Gastroesophageal sphincter (tissue), 3 donors: ENCODE measurements at regions not wholly inside any gene's neighbourhood (a gene's known extent, or its start where the extent isn't known, plus 50 kb on each side); places are given as distances from the start of the nearest gene placed in this dataset.

Source experiments
- EP300 ChIP-seq: sonication (generic); formaldehyde crosslinking; IDR thresholded peaks from one replicate; pipeline ENCODE4 v1.6.1; 2017; ENCODE audit warnings: antibody characterized with exemption, mild to moderate bottlenecking
- POLR2A ChIP-seq, 2 donors: fragments of 450-650 bp; IDR thresholded peaks; one replicate each; pipeline ENCODE4 v1.6.1; 2017; ENCODE audit warnings: antibody characterized with exemption in 2 of 2, mild to moderate bottlenecking in 2 of 2, moderate library complexity in 1 of 2
- POLR2AphosphoS5 ChIP-seq: sonication (generic); formaldehyde crosslinking; IDR thresholded peaks from one replicate; pipeline ENCODE4 v1.6.1; 2017; ENCODE audit warnings: antibody characterized with exemption
- TF ChIP-seq, protein P1 (sequence below), 4 experiments: fragments of 200-600 bp in 2 of 4; fragments of 450-650 bp in 2 of 4; sonication (generic) in 1 of 4; IDR thresholded peaks; one replicate each; pipeline ENCODE4 v1.5.1; 2017 to 2019; ENCODE audit warnings: antibody characterized with exemption in 4 of 4, mild to moderate bottlenecking in 2 of 4, moderate library complexity in 2 of 4

DNA sequence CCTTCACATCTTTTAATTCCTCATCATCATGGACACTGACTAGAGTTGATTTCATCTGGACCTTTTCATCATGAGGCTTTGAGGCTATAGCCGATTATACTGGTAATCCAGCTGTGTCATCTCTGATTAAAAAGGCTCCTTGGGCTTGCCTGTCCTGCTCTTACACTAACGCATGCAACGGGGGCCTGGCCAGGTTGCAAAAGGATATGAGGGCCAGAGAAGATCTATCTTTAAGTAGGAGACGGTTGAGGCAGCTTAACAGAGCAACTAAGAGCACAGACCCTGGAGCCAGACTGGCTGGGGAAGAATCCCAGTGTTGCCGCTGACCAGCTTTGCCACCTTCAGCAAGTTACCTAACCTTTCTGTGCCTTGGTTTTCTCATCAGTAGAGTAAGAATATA lies 211.5 kb downstream of the PTEN start:
- TF ChIP-seq POLR2AphosphoS5 (no peak), POLR2A (IDR thresholded peaks at IDR 0.05) (no peak), EP300 (no peak)
- TF ChIP-seq, protein P1, sequence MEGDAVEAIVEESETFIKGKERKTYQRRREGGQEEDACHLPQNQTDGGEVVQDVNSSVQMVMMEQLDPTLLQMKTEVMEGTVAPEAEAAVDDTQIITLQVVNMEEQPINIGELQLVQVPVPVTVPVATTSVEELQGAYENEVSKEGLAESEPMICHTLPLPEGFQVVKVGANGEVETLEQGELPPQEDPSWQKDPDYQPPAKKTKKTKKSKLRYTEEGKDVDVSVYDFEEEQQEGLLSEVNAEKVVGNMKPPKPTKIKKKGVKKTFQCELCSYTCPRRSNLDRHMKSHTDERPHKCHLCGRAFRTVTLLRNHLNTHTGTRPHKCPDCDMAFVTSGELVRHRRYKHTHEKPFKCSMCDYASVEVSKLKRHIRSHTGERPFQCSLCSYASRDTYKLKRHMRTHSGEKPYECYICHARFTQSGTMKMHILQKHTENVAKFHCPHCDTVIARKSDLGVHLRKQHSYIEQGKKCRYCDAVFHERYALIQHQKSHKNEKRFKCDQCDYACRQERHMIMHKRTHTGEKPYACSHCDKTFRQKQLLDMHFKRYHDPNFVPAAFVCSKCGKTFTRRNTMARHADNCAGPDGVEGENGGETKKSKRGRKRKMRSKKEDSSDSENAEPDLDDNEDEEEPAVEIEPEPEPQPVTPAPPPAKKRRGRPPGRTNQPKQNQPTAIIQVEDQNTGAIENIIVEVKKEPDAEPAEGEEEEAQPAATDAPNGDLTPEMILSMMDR (IDR thresholded peaks at IDR 0.05): no peak
